ENCODE measurements at regions not wholly inside any gene's neighbourhood (a gene's known extent, or its start where the extent isn't known, plus 50 kb on each side); places are given as distances from the start of the nearest gene placed in this dataset.

DNA sequence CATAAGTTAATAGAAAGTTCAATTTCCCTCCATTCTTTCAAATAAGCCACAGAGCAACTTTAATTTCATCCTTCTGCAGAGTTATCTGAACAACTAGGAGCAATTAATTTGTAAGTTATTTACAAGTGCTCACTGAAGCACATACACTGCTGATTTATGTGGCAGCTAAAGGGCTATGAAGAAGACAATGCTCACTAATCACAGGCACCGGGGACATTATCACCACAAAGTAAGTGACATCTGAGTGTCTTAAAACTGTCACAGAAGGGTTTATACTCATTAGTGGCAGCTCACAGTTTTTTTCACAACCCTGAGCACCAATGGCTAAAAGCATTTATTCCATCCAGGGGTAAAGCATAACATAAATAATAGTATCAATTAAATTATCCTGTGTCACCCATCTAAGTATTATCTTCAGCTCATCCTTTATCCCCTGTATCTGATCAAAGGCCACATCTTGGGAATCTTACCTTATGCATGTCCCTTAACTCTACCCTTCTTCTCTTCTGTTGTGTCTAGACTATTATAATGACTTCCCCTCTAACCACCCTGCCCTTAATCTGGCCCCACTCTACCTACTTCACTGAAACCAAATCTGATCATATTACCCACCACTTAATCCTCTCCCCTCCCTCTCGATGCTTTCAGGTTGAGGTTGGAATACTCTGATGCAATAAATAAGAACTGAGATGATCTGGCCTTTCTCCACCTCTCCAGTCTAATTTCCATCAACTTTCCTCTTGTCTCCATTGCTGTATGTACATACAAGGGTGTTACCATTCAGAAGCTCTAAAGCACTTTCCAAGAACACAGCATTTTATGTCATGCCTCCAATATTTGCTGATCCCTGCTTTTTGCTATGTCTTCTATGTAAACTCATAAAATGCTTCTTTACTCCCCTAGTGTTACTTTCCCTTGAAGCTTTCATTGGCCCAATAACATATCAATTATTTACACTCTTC lies 252.7 kb downstream of the CASP12 start:
- Histone ChIP-seq H2BK15ac (ENCODE audit: low read length) (no peak overlapping the region), H2AK5ac (ENCODE audit: low read depth, low read length) (no peak overlapping the region), H3K4ac (replicated peaks; ENCODE audit: insufficient read length, low read depth, low read length) (no peak overlapping the region), H3K4me3 (ENCODE audit: extremely low read depth in 1 of 4, insufficient read depth in 2 of 4, low read depth in 3 of 4, low read length in 4 of 4) (no peak overlapping the region), H3K23ac (ENCODE audit: insufficient read length) (no peak overlapping the region), H2AFZ (ENCODE audit: low read length) (no peak overlapping the region), H3K79me1 (ENCODE audit: low read depth, low read length) (no peaks in the 10 kb centered on the region), H3K4me2 (ENCODE audit: insufficient read depth in 1 of 2, low read depth in 2 of 2, low read length in 2 of 2) (no peak overlapping the region), H3K36me3 (ENCODE audit: control insufficient read depth in 2 of 4, insufficient read depth in 4 of 4, low read length in 3 of 4) (peaks cover 0 to 5% (median 0%) of the 10 kb centered on the region in 4 experiments; a peak in 2 of 8 replicates), H3K27me3 (replicated peaks in 1 of 4; ENCODE audit: control insufficient read depth in 3 of 4, extremely low read depth in 1 of 4, insufficient read depth in 3 of 4, low read length in 3 of 4) (no peaks in the 10 kb centered on the region), H3K27ac (ENCODE audit: low read depth, low read length) (no peak overlapping the region), H4K5ac (ENCODE audit: insufficient read length, low read depth, low read length) (no peak overlapping the region), H4K20me1 (replicated peaks in 1 of 2; ENCODE audit: control insufficient read depth in 1 of 2, insufficient read depth in 2 of 2, low read length in 2 of 2) (no peaks in the 10 kb centered on the region), H2BK5ac (ENCODE audit: low read depth, low read length) (no peak overlapping the region), H3K4me1 (replicated peaks in 1 of 4; ENCODE audit: control insufficient read depth in 3 of 4, insufficient read depth in 4 of 4, low read length in 3 of 4) (no peaks in the 10 kb centered on the region), H2BK12ac (ENCODE audit: low read depth, low read length) (no peak overlapping the region), H4K91ac (replicated peaks; ENCODE audit: insufficient read length, low read length) (no peak overlapping the region), H4K8ac (ENCODE audit: extremely low read depth, insufficient read depth, low read length) (no peak overlapping the region), H3K9ac (replicated peaks in 1 of 4; ENCODE audit: extremely low read depth in 1 of 4, low read depth in 3 of 4, low read length in 3 of 4) (no peak overlapping the region), H3K14ac (ENCODE audit: insufficient read length) (no peak overlapping the region), H3K79me2 (ENCODE audit: control insufficient read depth in 1 of 2, insufficient read depth in 2 of 2, low read length in 2 of 2) (no peaks in the 10 kb centered on the region), H3K23me2 (ENCODE audit: low read depth, low read length) (no peaks in the 10 kb centered on the region), H3K56ac (replicated peaks; ENCODE audit: insufficient read length, low read depth, low read length) (no peak overlapping the region), H3K9me3 (ENCODE audit: insufficient read depth in 2 of 2, low read depth in 1 of 2, low read length in 1 of 2) (peaks cover 8 to 9% of the 10 kb centered on the region in 2 experiments), H2BK120ac (replicated peaks; ENCODE audit: low read depth, low read length) (no peak overlapping the region), H2BK20ac (ENCODE audit: low read length) (no peak overlapping the region), H3K18ac (ENCODE audit: extremely low read depth, low read length) (no peak overlapping the region)
- ChIA-PET POLR2A (ENCODE audit: partially characterized antibody) (no interaction called here), CTCF (ENCODE audit: partially characterized antibody) (no interaction called here)
- no peak for DNase-seq (ENCODE audit: low read depth in 1 of 2, low spot score in 2 of 2)
- 91% methylated on average over 2 of the region's 2 CpGs; no CpG with 5 or more reads in 1 of the 2 experiments for WGBS, 2 experiments (ENCODE audit: extremely low coverage in 1 of 2, insufficient coverage in 1 of 2, insufficient read length in 1 of 2, insufficient replicate concordance in 2 of 2, low coverage in 1 of 2, low lambda C conversion rate in 2 of 2, missing lambda C conversion rate in 1 of 2)
- FAIRE-seq: no peak
- TF ChIP-seq POLR2A (IDR thresholded peaks at IDR 0.05; ENCODE audit: control extremely low read depth in 1 of 2, low read depth in 2 of 2, low read length in 2 of 2): no peak
- no peak for TF ChIP-seq TBP (IDR thresholded peaks at IDR 0.05; ENCODE audit: low read depth, low read length)
- no peak for TF ChIP-seq CHD1 (IDR thresholded peaks at IDR 0.05; ENCODE audit: low read depth, low read length)
- TF ChIP-seq JUN (IDR thresholded peaks at IDR 0.05; ENCODE audit: low read depth, low read length): no peak

Data from H1 (cell line).